ENCODE measurements at regions not wholly inside any gene's neighbourhood (a gene's known extent, or its start where the extent isn't known, plus 50 kb on each side); places are given as distances from the start of the nearest gene placed in this dataset.

GRCh38 chr4:180642732-180643131, 1600.5 kb upstream of the TENM3 start (continued):
- no peak for TF ChIP-seq SP1 (IDR thresholded peaks at IDR 0.05; ENCODE audit: low read depth)

GRCh38 chr4:180650273-180650672, 1592.9 kb upstream of the TENM3 start:
- Histone ChIP-seq H3K27me3 (ENCODE audit: insufficient read depth, low read length) (no peaks in the 10 kb centered on the region), H3K36me3 (ENCODE audit: control insufficient read depth in 1 of 2, insufficient read depth in 2 of 2, low read length in 2 of 2) (no peaks in the 10 kb centered on the region), H3K9me3 (ENCODE audit: control insufficient read depth in 1 of 2, insufficient read depth in 1 of 2, low read depth in 1 of 2, low read length in 2 of 2) (no peaks in the 10 kb centered on the region), H4K20me1 (ENCODE audit: insufficient read depth) (no peaks in the 10 kb centered on the region), H3K9ac (ENCODE audit: low read length) (no peak overlapping the region), H3K27ac (ENCODE audit: low read depth, low read length) (no peak overlapping the region), H3K9me2 (ENCODE audit: insufficient read depth) (no peaks in the 10 kb centered on the region), H2AFZ (ENCODE audit: low read depth, low read length, poor library complexity, severe bottlenecking) (no peak overlapping the region), H3K4me3 (replicated peaks in 1 of 2; ENCODE audit: low read depth in 1 of 2, low read length in 2 of 2) (no peak overlapping the region), H3K4me1 (ENCODE audit: control insufficient read depth in 1 of 2, insufficient read depth in 2 of 2, low read length in 2 of 2) (no peaks in the 10 kb centered on the region), H3K79me2 (ENCODE audit: insufficient read depth, low read length) (no peaks in the 10 kb centered on the region), H3K4me2 (ENCODE audit: low read length) (no peak overlapping the region)
- ATAC-seq (no peak), DNase-seq (ENCODE audit: low read depth, low spot score) (no peak)
- BruUV-seq (replicated peaks), result no TSS peak
- no peak for TF ChIP-seq SIN3A (IDR thresholded peaks at IDR 0.05; ENCODE audit: low read depth)
- no peak for TF ChIP-seq TCF7L2 (IDR thresholded peaks at IDR 0.05; ENCODE audit: borderline replicate concordance, extremely low read depth, insufficient read depth, insufficient read length)
- TF ChIP-seq POLR2A (IDR thresholded peaks at IDR 0.05; ENCODE audit: borderline replicate concordance, extremely low read depth, insufficient read depth, insufficient read length), result no peak
- no peak for TF ChIP-seq RAD21 (IDR thresholded peaks at IDR 0.05; ENCODE audit: low read depth)
- no peak for TF ChIP-seq JUND (IDR thresholded peaks at IDR 0.05)
- TF ChIP-seq ZFX (IDR thresholded peaks at IDR 0.05), result no peak
- no peak for TF ChIP-seq EZH2 (IDR thresholded peaks at IDR 0.05)
- TF ChIP-seq ZBTB33 (IDR thresholded peaks at IDR 0.05; ENCODE audit: extremely low read depth, insufficient replicate concordance, low read length), result no peak
- no peak for TF ChIP-seq ELF1 (IDR thresholded peaks at IDR 0.05; ENCODE audit: borderline replicate concordance, low read depth)
- RAD21 ChIA-PET (ENCODE audit: low non-redundant PET in 1 of 2, low total read pairs in 2 of 2, uncharacterized antibody in 2 of 2, unreplicated experiment in 2 of 2), result no interaction called here
- intact Hi-C loops (cut with micrococcal nuclease), result no loop called here
- CTCF ChIA-PET, result no interaction called here
- POLR2A ChIA-PET, result no interaction called here

Measured in HCT116 (cell line).